Sigmoid colon (tissue), 6 donors: ENCODE measurements at regions not wholly inside any gene's neighbourhood (a gene's known extent, or its start where the extent isn't known, plus 50 kb on each side); places are given as distances from the start of the nearest gene placed in this dataset.
A peak's percentile ranks its signal among the peaks of the same experiment; 100 is the strongest.

ENCODE experiments used
- DNase-seq: peaks from one replicate; pipeline ENCODE4 v3.0.0-alpha.2; 2019
- H3K27ac ChIP-seq, 4 donors: fragments of 200-600 bp; sonication (generic); one replicate each; pipeline ENCODE4 v1.5.1; 2016 to 2019; ENCODE audit warnings: mild to moderate bottlenecking in 1 of 4
- H3K27me3 ChIP-seq, 3 donors: fragments of 200-600 bp; sonication (generic); one replicate each; pipeline ENCODE4 v1.5.1; 2019; ENCODE audit warnings: mild to moderate bottlenecking in 1 of 3
- H3K36me3 ChIP-seq, 4 donors: fragments of 200-600 bp; sonication (generic); one replicate each; pipeline ENCODE4 v1.5.1; 2016 to 2019
- H3K4me1 ChIP-seq, 4 donors: fragments of 200-600 bp; sonication (generic); one replicate each; pipeline ENCODE4 v1.5.1; 2017 to 2019
- H3K4me3 ChIP-seq, 4 donors: fragments of 200-600 bp; sonication (generic); one replicate each; pipeline ENCODE4 v1.5.1; 2017 to 2019; ENCODE audit warnings: mild to moderate bottlenecking in 2 of 4, moderate library complexity in 1 of 4
- H3K9me3 ChIP-seq, 4 donors: fragments of 200-600 bp in 3 of 4; sonication (generic) in 3 of 4; one replicate each; pipeline versions ENCODE4 v1.5.1 to v1.6.1; 2013 to 2019
- EP300 ChIP-seq, 4 donors: sonication (generic); formaldehyde crosslinking; IDR thresholded peaks; one replicate each; pipeline ENCODE4 v1.6.1; 2017; ENCODE audit warnings: antibody characterized with exemption in 4 of 4
- POLR2A ChIP-seq, 2 donors: fragments of 450-650 bp; IDR thresholded peaks; one replicate each; pipeline ENCODE4 v1.6.1; 2016; ENCODE audit warnings: antibody characterized with exemption in 2 of 2, mild to moderate bottlenecking in 2 of 2, moderate library complexity in 2 of 2
- POLR2AphosphoS5 ChIP-seq, 4 donors: sonication (generic); formaldehyde crosslinking; IDR thresholded peaks; one replicate each; pipeline ENCODE4 v1.6.1; 2017; ENCODE audit warnings: antibody characterized with exemption in 4 of 4
- WGBS, 2 donors: extraction: QIAGEN DNeasy Blood & Tissue Kit; methylation state at CpG; one replicate each; pipeline ENCODE4 v1.1.7; 2013; 5-methylcytosine and 5-hydroxymethylcytosine counted together
- intact Hi-C: fragments of 100-400 bp; cut with DNase I; formaldehyde crosslinking; loops from one replicate; pipeline ENCODE4 v1.15.1; 2023
- TF ChIP-seq, protein P1 (sequence below), 4 experiments: fragments of 450-650 bp in 3 of 4; fragments of 200-600 bp in 1 of 4; IDR thresholded peaks; one replicate each; pipeline ENCODE4 v1.5.1; 2016 to 2019; ENCODE audit warnings: antibody characterized with exemption in 4 of 4, mild to moderate bottlenecking in 3 of 4, moderate library complexity in 2 of 4
- donor health status: healthy with polysubstance abuse.
- donor health status: healthy.

DNA sequence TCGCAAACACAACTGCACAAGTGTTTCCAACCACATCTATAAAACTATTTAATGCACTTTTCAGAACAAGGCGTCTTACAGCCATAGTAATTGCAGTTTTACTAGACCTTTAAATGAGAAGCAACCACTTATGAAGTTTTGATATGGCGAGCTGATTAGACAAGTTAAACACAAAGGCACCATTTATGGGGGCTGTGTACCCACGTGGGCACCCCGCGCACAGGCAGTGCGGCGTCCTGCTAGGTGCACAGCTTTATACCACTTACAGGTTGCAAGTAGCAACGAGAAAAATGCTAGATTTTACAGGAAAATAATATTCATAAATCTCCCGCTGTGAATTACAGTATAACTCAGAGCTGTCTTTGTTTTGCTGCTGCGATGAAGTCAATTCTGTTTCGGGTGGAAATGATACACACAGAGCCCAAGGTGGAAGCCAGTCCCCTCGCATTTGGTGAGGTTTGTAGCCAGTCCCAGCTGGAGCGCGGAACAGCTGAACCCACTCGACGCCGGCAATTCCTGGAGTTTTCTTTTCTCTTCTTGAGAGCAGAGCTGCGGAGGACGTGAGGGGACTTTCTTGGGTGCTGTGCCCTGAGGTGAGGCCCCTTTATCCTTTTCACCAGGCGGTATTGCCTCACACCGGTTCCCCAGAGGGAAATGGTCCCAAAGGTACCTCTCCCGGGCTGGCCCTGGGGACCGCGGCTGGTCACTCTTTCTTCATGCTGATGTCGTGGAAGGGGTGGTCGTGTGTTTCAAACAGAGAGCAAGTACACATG, 76.7 kb downstream of the PTGR3 start:
- Histone ChIP-seq H3K27ac (no peak overlapping the region), H3K4me3 (peak overlapping the region in 1 of 4 donors; percentile 35), H3K27me3 (no peaks in the 10 kb centered on the region), H3K36me3 (no peaks in the 10 kb centered on the region), H3K4me1 (peaks cover 0 to 15% (median 6%) of the 10 kb centered on the region in 4 donors), H3K9me3 (no peaks in the 10 kb centered on the region)
- TF ChIP-seq EP300 (IDR thresholded peaks at IDR 0.05) (no peak), POLR2AphosphoS5 (IDR thresholded peaks at IDR 0.05) (no peak), POLR2A (IDR thresholded peaks at IDR 0.05) (no peak)
- TF ChIP-seq, protein P1, sequence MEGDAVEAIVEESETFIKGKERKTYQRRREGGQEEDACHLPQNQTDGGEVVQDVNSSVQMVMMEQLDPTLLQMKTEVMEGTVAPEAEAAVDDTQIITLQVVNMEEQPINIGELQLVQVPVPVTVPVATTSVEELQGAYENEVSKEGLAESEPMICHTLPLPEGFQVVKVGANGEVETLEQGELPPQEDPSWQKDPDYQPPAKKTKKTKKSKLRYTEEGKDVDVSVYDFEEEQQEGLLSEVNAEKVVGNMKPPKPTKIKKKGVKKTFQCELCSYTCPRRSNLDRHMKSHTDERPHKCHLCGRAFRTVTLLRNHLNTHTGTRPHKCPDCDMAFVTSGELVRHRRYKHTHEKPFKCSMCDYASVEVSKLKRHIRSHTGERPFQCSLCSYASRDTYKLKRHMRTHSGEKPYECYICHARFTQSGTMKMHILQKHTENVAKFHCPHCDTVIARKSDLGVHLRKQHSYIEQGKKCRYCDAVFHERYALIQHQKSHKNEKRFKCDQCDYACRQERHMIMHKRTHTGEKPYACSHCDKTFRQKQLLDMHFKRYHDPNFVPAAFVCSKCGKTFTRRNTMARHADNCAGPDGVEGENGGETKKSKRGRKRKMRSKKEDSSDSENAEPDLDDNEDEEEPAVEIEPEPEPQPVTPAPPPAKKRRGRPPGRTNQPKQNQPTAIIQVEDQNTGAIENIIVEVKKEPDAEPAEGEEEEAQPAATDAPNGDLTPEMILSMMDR (IDR thresholded peaks at IDR 0.05) = no peak
- WGBS, 2 donors = 92% methylated on average over 27 of the region's 27 CpGs
- intact Hi-C loops = no loop called here
- DNase-seq = no peak

DNA sequence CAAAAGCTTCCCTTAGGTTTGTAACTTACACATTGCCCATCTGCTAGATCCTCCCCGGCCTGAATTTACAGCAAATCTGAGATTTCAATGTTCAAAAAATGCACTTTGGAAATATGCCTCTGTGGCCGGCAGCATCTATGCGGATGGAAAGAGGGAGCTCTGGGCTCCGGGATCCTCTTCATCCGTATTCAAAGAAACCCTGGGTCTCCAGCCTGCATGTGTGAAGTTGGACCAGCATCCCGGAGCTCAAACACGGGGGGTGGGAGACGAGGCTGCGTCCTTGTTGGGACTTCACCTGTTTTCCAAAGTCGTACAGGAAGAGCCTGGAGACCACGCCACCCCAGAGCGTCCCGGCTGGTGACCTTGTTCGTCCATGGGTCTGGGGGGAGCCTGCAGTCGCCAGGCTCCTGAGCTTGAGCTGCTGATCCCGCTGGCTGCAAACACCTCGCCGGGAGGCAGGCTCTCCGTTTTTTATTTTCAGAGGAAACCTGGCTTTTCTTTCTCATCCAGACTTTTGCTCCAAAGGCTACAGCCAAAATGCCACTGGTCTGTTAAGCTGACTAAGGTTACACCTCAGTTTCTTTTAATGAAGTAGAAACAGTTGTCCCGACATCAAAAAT, 77.4 kb downstream of the PTGR3 start:
- TF ChIP-seq POLR2AphosphoS5 (IDR thresholded peaks at IDR 0.05) (no peak), POLR2A (IDR thresholded peaks at IDR 0.05) (no peak), EP300 (IDR thresholded peaks at IDR 0.05) (no peak)
- no peak for DNase-seq
- H3K4me3 ChIP-seq = peak overlapping the region in 3 of 4 donors; percentile 28 to 35 (median 35)
- H3K36me3 ChIP-seq = no peaks in the 10 kb centered on the region
- intact Hi-C loops = no loop called here
- no peaks in the 10 kb centered on the region for H3K27me3 ChIP-seq
- H3K4me1 ChIP-seq = peaks cover 0 to 15% (median 6%) of the 10 kb centered on the region in 4 donors
- no peaks in the 10 kb centered on the region for H3K9me3 ChIP-seq
- WGBS, 2 donors = 79 to 88% methylated on average over 20 of the region's 20 CpGs
- no peak overlapping the region for H3K27ac ChIP-seq

DNA sequence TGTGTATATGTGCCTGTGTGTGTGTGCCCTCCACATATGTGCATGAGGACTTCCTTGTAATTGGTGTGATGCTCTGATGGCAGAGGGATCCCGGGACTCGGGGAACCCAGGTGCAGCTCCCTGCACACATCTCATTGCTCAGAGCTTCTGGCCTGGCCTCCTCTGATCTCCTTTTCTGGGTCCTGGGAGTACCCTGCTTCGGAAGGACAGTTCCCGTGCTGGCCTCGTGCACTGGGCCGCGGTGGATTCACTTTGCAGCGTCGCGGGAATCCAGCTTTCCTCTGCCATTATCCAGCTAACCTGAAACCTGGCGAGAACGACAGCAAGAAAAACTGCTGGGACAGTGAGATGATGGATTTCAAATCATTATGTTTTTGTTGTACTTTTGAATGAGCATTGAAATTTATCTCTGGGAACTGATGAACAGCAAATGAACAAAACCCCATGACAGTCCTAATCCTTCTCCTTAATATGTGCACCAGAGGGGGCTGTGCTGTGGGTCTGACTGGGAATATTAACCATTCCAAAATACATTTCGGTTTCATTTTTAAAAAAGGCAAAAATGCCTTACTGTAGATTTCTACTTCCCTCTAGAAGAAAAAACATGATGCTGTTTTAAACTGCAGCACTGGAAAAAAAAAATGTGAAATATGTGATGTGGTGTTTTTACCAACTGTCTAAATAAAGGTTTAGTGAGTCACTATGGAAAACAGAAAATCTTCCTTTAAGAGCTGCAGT, 78.2 kb downstream of the PTGR3 start:
- Histone ChIP-seq H3K4me3 (peak overlapping the region in 3 of 4 donors; percentile 28 to 35 (median 35)), H3K27me3 (no peaks in the 10 kb centered on the region), H3K27ac (no peak overlapping the region), H3K9me3 (no peaks in the 10 kb centered on the region), H3K36me3 (no peaks in the 10 kb centered on the region), H3K4me1 (peaks cover 0 to 15% (median 6%) of the 10 kb centered on the region in 4 donors)
- 88 to 92% methylated on average over 13 of the region's 13 CpGs for WGBS, 2 donors
- no peak for DNase-seq
- TF ChIP-seq POLR2AphosphoS5 (IDR thresholded peaks at IDR 0.05) (no peak), EP300 (IDR thresholded peaks at IDR 0.05) (no peak), POLR2A (IDR thresholded peaks at IDR 0.05) (no peak)
- TF ChIP-seq, protein P1 (IDR thresholded peaks at IDR 0.05) = peak in 1 of 4 experiments; percentile 32
- intact Hi-C loops = no loop called here

DNA sequence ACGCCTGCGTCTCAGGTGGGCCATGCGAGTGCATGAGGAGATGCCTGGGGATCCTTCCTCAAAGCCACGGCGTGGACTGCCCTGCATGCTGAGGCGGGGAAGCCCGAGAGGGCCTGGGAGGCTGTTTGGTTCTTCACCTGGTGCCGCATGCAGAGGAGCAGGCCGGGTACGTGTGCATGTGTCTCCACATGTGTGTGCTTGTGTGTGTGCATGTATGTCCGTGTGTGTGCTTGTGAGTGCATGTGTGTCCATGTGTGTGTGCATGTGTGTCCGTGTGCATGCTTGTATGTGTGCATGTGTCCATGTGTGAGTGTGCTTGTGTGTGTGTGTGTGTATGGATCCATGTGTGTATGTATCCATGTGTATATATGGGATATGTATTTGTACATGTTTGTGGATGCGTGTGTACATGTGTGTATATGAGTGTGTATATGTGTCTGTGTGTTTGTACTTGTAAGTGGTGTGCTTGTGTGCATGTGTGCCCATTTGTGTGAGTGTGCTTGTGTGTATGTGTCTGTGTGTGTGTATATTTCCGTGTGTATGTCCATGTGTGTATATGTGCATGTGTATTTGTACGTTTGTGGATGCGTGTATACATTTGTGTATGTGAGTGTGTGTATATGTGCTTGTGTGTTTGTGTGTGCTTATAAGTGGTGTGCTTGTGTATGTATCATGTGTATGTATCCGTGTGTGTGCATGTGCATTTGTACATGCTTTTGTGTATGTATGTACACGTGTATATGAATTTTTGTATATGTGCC, 79.0 kb downstream of the PTGR3 start:
- Histone ChIP-seq H3K4me1 (peaks cover 0 to 15% (median 6%) of the 10 kb centered on the region in 4 donors), H3K9me3 (no peaks in the 10 kb centered on the region), H3K27ac (no peak overlapping the region), H3K27me3 (no peaks in the 10 kb centered on the region), H3K4me3 (no peak overlapping the region), H3K36me3 (no peaks in the 10 kb centered on the region)
- DNase-seq = no peak
- intact Hi-C loops = loop anchor here (10.0 kb wide), 1 partner anchor 345 kb away; no protein-coding TSS in a partner anchor
- no peak for TF ChIP-seq EP300 (IDR thresholded peaks at IDR 0.05)
- TF ChIP-seq, protein P1 (IDR thresholded peaks at IDR 0.05) = no peak
- no peak for TF ChIP-seq POLR2A (IDR thresholded peaks at IDR 0.05)
- TF ChIP-seq POLR2AphosphoS5 (IDR thresholded peaks at IDR 0.05) = no peak
- 94 to 96% methylated on average over 18 of the region's 18 CpGs for WGBS, 2 donors
